ENCODE measurements at regions not wholly inside any gene's neighbourhood (a gene's known extent, or its start where the extent isn't known, plus 50 kb on each side); places are given as distances from the start of the nearest gene placed in this dataset.

- TF ChIP-seq ZBTB11 (CRISPR knock-in tag; IDR thresholded peaks at IDR 0.05) = no peak
- TF ChIP-seq USF2 (IDR thresholded peaks at IDR 0.05; ENCODE audit: borderline replicate concordance, low read depth, low read length) = no peak
- no peak for TF ChIP-seq ZZZ3 (IDR thresholded peaks at IDR 0.05; ENCODE audit: control insufficient read depth, insufficient read length, low read depth)
- TF ChIP-seq YY1 (IDR thresholded peaks at IDR 0.05; ENCODE audit: low read depth, low read length) = no peak
Observed at GRCh38 chr13:72586518-72586917, 140.9 kb downstream of the MZT1 start (continued).

- no peak for DNase-seq (ENCODE audit: low read depth, low spot score)
- H3K4me1 ChIP-seq (ENCODE audit: control insufficient read depth, insufficient read depth, low read length) = no peaks in the 10 kb centered on the region
- no peak overlapping the region for H3K9ac ChIP-seq (ENCODE audit: control insufficient read depth, insufficient read depth, low read length)
- no peak for FAIRE-seq
- no peaks in the 10 kb centered on the region for H4K20me1 ChIP-seq (ENCODE audit: control insufficient read depth, insufficient read depth)
- ChIA-PET RAD21 (ENCODE audit: unreplicated experiment) (no interaction called here), CTCF (interaction anchor here (0.6 to 1.2 kb wide), 2 partner anchors 68 kb away, joined by 3 read pairs; no protein-coding TSS in a partner anchor), POLR2A (no interaction called here), SMC1A (ENCODE audit: uncharacterized antibody, unreplicated experiment) (no interaction called here)
- intact Hi-C loops (cut with micrococcal nuclease; ENCODE audit: unreplicated experiment) = no loop called here
- 2% methylated on average over 2 of the region's 2 CpGs for WGBS (ENCODE audit: insufficient coverage, insufficient replicate concordance, low lambda C conversion rate, missing lambda C conversion rate)
- no peaks in the 10 kb centered on the region for H3K79me2 ChIP-seq (ENCODE audit: control insufficient read depth, insufficient read depth, low read length)
- H3K4me3 ChIP-seq = no peak overlapping the region
- no peak overlapping the region for H2AFZ ChIP-seq (ENCODE audit: control insufficient read depth, low read depth, low read length)
- H3K27ac ChIP-seq (ENCODE audit: control insufficient read depth, insufficient read depth) = no peak overlapping the region
- no TSS peak for BruUV-seq (replicated peaks)
- ATAC-seq = no peak
- in situ Hi-C loops (cut with MboI) = no loop called here
- no peaks in the 10 kb centered on the region for H3K27me3 ChIP-seq (replicated peaks in 1 of 2; ENCODE audit: control insufficient read depth in 2 of 2, insufficient read depth in 2 of 2, low read length in 1 of 2)
- no peaks in the 10 kb centered on the region for H3K36me3 ChIP-seq (ENCODE audit: control insufficient read depth in 2 of 2, insufficient read depth in 2 of 2, low read length in 1 of 2)
- no peak overlapping the region for H3K4me2 ChIP-seq (ENCODE audit: control insufficient read depth, insufficient read depth)
- TF ChIP-seq WRNIP1 (IDR thresholded peaks at IDR 0.05; ENCODE audit: borderline replicate concordance, low read depth, low read length) (no peak), ATF3 (IDR thresholded peaks at IDR 0.05; ENCODE audit: borderline replicate concordance, extremely low read depth, low read depth, low read length) (no peak), PML (IDR thresholded peaks at IDR 0.05; ENCODE audit: low read length) (no peak), FOS (IDR thresholded peaks at IDR 0.05; ENCODE audit: borderline replicate concordance, extremely low read depth, insufficient read length) (no peak), STAT1 (conservative IDR thresholded peaks at IDR 0.05) (no peak), BACH1 (IDR thresholded peaks at IDR 0.05; ENCODE audit: borderline replicate concordance) (no peak), ZNF622 (IDR thresholded peaks at IDR 0.05) (no peak), YY1 (IDR thresholded peaks at IDR 0.05; ENCODE audit: low read depth, low read length) (no peak), GABPA (IDR thresholded peaks at IDR 0.05; ENCODE audit: low read depth) (no peak), CHD4 (IDR thresholded peaks at IDR 0.05) (no peak), HDGF (IDR thresholded peaks at IDR 0.05) (no peak), ETV6 (conservative IDR thresholded peaks at IDR 0.05 in 1 of 2, IDR thresholded peaks at IDR 0.05 in 1 of 2; ENCODE audit: borderline replicate concordance in 1 of 2, low read depth in 1 of 2) (no peak), NFIC (IDR thresholded peaks at IDR 0.05; ENCODE audit: low read depth, low read length) (no peak)
- H3K9me3 ChIP-seq (replicated peaks; ENCODE audit: control insufficient read depth, insufficient read depth, low read length) = no peaks in the 10 kb centered on the region
Observed at GRCh38 chr13:72585254-72585653, 142.2 kb downstream of the MZT1 start.
